Islet of Langerhans (tissue), 1 donor: ENCODE measurements at regions not wholly inside any gene's neighbourhood (a gene's known extent, or its start where the extent isn't known, plus 50 kb on each side); places are given as distances from the start of the nearest gene placed in this dataset.
"Not testable (repeated sequence)": the region's sequence is repeated elsewhere in the genome, so short reads cannot be mapped to it uniquely, and the experiment has no call there.

ENCODE experiments used
- FAIRE-seq: peaks from one replicate; lab custom pipeline; 2011; peaks lifted over from hg19 to GRCh38; lab: Jason Lieb, UNC

- FAIRE-seq = no peak
Observed at GRCh38 chr5:2167671-2168070, 284.9 kb upstream of the IRX4 start.

- FAIRE-seq = no peak
Observed at GRCh38 chr5:2166979-2167377, 284.3 kb upstream of the IRX4 start.

GRCh38 chr5:2166306-2166978 lies 283.7 kb upstream of the IRX4 start:
- no peak for FAIRE-seq

GRCh38 chr5:2165615-2166305 lies 283.0 kb upstream of the IRX4 start:
- FAIRE-seq = no peak

- no peak for FAIRE-seq
Observed at GRCh38 chr5:2165203-2165602, 282.5 kb upstream of the IRX4 start.

GRCh38 chr5:2164586-2164985 lies 281.9 kb upstream of the IRX4 start:
- FAIRE-seq = no peak

- no peak for FAIRE-seq
Observed at GRCh38 chr5:2163940-2164490, 281.3 kb upstream of the IRX4 start.

- no peak for FAIRE-seq
Observed at GRCh38 chr5:2163060-2163856, 280.5 kb upstream of the IRX4 start.

GRCh38 chr5:2160811-2161210 lies 278.1 kb upstream of the IRX4 start:
- FAIRE-seq = no peak

- FAIRE-seq = no peak
Observed at GRCh38 chr5:2158767-2159166, 276.0 kb upstream of the IRX4 start.

GRCh38 chr5:2158109-2158508 lies 275.4 kb upstream of the IRX4 start:
- no peak for FAIRE-seq

GRCh38 chr5:2157372-2157771 lies 274.6 kb upstream of the IRX4 start:
- FAIRE-seq = no peak

GRCh38 chr5:2156358-2157059 lies 273.8 kb upstream of the IRX4 start:
- no peak for FAIRE-seq

- FAIRE-seq = no peak
Observed at GRCh38 chr5:2155556-2155955, 272.8 kb upstream of the IRX4 start.

- no peak for FAIRE-seq
Observed at GRCh38 chr5:2153802-2154201, 271.1 kb upstream of the IRX4 start.

GRCh38 chr5:2153350-2153749 lies 270.6 kb upstream of the IRX4 start:
- no peak for FAIRE-seq

- FAIRE-seq = not testable (repeated sequence)
Observed at GRCh38 chr5:2151301-2151888, 268.7 kb upstream of the IRX4 start.

GRCh38 chr5:2149195-2149539 lies 266.4 kb upstream of the IRX4 start:
- no peak for FAIRE-seq

GRCh38 chr5:2148312-2149194 lies 265.8 kb upstream of the IRX4 start:
- no peak for FAIRE-seq

- no peak for FAIRE-seq
Observed at GRCh38 chr5:2147504-2148311, 265.0 kb upstream of the IRX4 start.
